CD4-positive, alpha-beta T cell treated with Interleukin-15 for 1 hour (primary cell): ENCODE measurements at regions not wholly inside any gene's neighbourhood (a gene's known extent, or its start where the extent isn't known, plus 50 kb on each side); places are given as distances from the start of the nearest gene placed in this dataset.

Source experiments
- DNase-seq: peaks from one replicate; pipeline ENCODE4 v3.0.0-alpha.2; 2020

DNA sequence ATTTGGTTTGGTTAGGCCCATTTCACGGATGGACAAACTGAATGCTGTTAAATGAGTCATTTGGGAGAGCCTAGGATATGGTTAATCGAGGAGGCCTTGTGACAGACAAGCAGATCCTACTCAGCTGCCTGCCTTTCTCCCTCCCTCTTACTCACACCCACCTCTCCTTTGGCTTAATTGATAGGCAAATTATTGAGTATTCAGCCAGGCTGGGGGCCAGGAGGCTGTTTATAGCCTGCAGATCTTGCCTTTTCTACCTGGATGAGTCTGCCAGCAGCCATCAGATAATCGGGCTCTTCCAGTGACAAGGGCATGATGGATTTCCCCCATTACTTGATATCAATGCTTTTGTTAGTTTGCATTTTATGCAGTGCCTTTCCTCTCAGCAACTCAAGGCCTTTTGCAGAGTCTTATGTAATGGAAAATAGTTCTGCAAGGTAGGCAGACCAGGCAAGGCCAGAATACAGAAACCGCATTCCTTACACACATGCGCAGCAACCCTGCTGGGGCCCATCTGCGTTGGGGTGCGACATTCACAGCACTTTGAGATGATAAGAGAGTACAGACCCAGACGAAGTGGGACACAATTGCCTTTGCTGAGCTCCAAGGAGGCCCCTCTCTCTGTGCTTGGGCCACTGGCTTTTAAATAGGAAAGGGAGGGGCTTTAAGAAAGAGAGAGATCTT lies 96.2 kb upstream of the ATP6AP2 start:
- no peak for DNase-seq

- no peak for DNase-seq
Observed at GRCh38 chrX:40483502-40483901, 97.3 kb upstream of the ATP6AP2 start.

DNA sequence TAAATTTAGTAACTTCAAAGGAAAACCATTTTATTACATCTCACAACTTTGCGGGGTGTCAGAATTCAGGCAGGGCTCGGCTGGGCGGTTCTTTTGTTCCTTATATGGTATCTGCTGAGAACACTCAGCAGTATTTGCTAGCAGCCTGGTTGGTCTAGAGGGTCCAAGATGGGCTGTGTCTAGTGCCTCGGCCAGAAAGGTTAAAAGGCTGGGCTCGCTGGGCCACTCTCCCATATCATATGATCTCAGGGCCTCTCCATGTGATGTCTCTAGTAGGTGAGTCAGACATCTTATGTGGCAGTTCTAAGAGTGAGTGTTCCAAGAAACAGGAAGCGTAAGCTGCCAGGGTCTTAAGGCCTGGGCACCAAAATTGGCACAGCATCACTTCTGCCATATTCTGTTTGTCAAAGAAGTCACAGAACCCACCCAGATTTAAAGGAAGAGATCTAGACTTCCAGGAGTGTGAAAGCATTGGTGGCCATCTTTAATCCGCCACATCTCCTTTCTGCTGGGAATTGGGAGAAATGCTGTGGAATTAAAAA lies 100.9 kb upstream of the ATP6AP2 start:
- DNase-seq = no peak

DNA sequence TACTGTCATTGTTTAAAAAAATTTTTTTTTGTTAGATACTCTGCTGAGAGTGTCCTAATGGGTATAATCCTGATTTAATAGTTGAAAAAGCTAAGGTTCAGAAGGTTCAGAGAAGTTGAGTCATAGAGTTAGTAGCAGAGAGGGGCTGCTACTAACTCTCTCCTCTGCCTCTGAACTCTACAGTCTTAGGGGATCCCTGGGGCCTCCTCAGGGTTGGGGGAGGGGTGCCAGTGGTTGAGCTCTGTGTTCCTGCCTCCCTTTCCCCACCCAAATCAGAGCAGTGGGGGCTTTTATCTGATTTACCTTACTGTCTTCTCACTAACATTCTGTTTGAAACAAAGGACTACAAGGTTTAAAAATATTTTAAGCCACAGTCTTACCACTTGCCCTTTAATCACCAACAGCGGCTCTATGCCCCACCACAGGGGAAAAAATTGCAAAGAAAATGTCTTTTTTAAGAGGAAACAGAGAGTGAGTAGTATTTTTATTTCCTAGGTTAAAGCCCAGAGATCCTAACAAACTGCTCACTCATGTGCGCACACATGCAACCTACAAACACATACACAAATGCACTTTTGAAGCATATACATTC lies 102.2 kb upstream of the ATP6AP2 start:
- DNase-seq = no peak

- DNase-seq = no peak
Observed at GRCh38 chrX:40476958-40477357, 103.8 kb upstream of the ATP6AP2 start.

DNA sequence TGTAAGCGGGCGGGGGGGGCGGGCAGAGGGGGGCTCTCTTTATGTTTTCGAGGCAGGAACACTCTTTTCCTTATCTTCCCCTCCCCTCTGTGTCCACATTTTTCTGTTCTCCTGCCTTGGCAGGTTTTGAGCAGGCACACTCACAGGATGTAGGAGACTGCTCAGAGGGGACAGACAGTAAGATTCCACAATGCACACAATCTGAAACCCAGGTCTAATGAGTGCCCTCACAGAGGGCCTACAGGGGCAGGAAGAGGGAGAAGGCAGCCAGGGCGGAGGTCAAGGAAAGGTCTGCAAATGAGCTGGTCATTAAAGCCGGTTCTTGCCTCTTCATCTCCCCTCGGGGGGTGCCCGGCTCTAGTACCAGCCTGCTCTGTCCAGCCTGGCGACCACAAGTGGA lies 106.1 kb upstream of the ATP6AP2 start:
- no peak for DNase-seq

DNA sequence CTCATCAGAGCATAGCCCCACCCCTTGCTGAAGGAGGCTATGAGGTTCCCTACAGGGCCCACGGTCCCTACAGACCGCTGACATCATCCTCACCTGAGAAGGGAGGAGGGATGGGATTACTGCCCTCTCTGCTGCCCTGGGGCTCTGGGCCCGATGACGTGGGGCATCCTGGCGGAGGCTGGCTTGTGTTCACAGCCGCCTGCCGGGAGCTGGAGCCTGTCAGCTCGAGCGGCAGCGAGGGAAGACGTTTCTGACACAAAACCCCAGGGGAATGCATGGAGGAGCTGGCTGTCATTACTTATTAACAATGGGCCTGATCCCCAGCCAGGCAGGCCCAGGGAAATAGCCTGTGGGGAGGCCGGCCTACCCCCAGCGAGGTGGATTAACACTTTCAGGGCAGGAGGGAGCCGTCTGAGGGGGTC lies 106.6 kb upstream of the ATP6AP2 start:
- no peak for DNase-seq

GRCh38 chrX:40473460-40474204 lies 107.1 kb upstream of the ATP6AP2 start:
- no peak for DNase-seq

DNA sequence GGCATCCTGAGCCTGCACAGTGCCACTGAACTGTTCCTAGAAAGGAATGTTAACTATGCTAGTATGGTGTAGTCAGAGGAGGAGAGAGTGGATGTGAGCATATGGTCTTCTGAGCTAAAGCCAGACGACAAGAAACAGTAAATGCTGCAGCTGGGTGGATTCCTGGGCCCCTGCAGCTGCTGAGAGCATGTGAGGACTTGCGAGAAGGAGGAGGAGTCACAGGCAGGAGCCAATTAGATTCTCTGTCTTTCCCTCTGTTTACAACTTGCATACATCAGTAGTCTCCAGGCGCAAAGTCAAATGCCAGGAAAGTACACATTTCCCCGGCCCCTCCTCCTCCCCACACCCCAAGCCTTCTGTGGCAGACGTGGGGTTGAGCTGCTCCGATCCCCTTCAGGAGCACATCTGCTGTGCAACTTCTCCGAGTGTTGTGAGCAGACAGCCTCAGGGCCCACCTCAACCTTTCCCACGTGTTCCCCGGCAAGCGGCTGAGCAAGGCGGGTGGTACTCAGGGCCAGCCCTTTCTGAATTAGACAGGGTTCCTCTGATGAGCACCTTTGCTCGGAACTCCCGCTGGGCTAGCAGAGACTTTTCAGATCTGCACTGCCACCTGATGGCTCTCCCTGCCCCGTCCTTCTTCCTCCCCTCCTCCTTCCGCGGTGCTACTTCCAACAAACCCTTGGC lies 108.7 kb upstream of the ATP6AP2 start:
- DNase-seq = peak; percentile 18

DNA sequence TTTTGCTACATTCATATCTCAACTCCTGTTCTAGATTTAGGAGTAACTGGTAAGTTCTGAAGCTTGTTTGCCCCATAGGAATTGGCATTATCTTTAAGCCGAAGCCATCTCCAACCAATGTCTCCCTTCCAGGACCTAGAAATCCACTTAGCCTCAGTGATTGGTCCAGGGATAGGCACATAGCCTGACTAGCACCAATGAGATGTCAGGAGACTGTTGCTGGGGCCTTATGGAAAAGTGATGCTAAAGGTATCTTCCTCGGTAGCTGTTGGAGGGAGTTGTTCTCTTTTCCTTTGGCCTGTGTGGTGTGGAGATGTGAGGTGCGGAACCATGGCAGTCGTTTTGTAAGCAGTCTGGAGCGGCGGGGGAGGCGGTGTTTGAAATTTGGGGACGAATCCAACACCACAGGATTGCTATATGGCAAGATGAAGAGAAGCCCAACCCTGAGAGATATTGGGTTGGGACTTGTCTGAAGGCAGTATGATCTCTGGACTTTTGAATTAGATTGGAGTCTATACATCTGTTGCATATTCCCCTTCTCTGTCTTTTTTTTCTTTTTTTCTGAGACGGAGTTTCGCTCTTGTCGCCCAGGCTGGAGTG lies 109.8 kb upstream of the ATP6AP2 start:
- DNase-seq = no peak

DNA sequence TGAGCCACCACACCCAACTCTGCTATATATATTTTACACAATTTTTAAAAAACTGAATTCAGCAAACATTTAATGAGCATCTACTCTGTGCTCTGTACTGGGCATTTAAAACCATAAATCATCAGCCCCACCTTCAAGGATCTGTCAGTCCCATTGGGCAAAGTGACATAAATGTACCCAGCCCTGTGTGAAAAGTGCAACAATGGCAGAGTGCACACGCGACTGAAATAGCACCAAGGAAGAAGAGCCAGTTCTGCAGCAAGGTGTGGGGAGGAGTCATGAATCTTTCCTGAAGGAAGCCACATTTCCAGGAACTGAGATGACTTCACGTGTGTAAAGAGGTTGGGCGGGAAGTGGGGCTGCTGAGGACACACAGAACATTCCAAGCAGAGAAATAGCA lies 111.5 kb upstream of the ATP6AP2 start:
- no peak for DNase-seq

- DNase-seq = peak; percentile 54
Observed at GRCh38 chrX:40468033-40468846, 112.5 kb upstream of the ATP6AP2 start.

GRCh38 chrX:40467454-40467853 lies 113.3 kb upstream of the ATP6AP2 start:
- no peak for DNase-seq

DNA sequence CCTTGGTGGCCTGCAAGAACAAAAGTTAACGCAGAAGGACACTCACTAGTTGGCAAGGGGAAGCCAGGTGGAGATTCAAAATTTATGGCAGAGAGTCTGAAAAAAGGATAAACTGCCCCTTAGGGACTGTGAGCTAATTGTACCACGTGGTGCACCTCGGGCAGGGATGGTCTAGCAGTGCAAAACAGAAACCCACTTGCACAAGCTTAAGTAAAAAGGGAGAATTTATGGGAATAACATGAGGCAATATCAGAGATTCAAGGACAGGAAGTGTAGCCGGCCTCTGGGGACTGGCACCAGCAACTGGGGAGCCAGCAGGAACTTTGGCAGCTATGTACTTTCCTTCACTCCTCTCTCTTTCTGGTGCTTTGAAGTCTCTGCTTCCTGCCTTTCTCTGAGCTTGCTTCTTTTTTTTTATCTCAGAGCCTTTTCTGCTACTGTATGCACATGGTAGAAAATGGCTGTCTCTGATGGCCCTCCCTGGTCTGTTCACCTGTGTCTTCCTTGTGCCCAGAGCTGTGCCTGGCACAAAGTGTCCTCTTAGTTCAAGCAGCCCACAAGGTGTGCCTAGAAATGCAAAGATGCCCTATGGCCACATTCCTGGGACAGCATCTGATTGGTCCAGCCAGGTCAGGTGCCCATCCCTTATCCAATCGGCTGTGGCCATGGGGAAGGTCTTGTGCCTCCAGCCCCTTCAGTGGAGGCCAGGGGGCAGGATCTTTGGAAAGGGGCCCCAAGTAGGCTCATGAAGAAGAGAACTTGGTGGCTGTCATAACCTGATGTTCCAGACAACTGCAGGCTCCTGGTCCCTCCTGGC lies 114.8 kb upstream of the ATP6AP2 start:
- DNase-seq = no peak

GRCh38 chrX:40462795-40463194 lies 118.0 kb upstream of the ATP6AP2 start:
- DNase-seq = no peak

DNA sequence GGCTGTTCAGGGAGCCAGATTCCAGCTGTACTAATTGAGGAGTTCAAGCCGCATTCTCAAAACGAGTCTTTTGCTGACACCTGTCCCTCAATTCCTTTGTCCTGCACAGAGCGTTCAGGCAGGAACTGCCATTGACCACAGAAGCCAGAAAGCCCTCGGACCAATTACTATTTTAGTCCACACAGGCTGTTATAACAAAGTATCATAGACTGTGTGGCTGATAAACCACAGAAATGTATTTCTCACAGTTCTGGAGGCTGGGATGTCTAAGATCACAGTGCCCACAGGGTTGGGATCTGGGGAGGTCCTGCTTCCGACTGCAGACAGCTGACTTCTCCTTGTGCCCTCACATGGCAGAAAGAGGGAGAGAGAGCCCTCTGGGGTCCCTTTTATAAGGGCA lies 119.8 kb upstream of the ATP6AP2 start:
- no peak for DNase-seq

- DNase-seq = no peak
Observed at GRCh38 chrX:40459571-40460158, 121.1 kb upstream of the ATP6AP2 start.

GRCh38 chrX:40457406-40457805 lies 123.4 kb upstream of the ATP6AP2 start:
- DNase-seq = no peak

GRCh38 chrX:40452031-40452430 lies 128.7 kb upstream of the ATP6AP2 start:
- DNase-seq = no peak

DNA sequence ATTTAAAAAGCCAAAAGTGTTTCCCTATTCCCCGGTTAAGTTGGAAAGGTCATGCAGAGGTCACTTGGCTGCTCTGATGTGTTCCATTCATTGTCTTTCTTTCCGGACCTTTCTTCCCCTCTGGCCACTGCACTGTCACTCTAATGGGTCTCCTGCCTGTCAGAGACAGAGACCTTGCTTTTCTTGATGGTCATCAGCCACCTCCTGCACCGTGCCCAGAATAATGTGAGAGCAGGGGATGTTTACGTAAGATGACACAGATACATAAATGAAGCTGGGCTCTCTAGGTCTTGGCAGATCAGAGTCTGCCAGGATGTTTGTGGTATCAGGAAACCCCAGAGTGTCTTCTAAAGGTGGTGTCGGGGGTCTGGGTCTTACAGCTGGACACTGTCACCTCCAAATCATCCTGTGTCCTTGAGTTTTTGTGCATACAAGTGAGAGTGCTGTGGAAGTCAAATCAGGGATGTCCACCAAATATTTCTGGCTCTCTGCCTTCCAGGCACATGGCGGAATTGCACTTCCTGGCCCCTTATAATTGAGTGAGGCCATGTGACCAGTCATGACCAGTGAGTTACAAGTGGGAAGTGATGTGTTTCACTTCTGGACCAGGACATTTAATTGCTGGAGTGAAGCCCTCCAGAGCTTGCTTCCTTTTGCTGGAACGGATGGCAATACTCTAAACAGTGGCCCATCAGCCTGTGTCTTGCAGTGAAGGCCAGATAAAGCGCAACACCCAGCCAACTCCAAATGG lies 130.6 kb upstream of the ATP6AP2 start:
- DNase-seq = no peak
